WTC11 (cell line): ENCODE measurements at regions not wholly inside any gene's neighbourhood (a gene's known extent, or its start where the extent isn't known, plus 50 kb on each side); places are given as distances from the start of the nearest gene placed in this dataset.

Experiments used
- ATF3 ChIP-seq: sonication (generic); formaldehyde crosslinking; conservative IDR thresholded peaks from 2 replicates; pipeline ENCODE4 v1.8.1; 2022; ENCODE audit warnings: mild to moderate bottlenecking, missing genetic modification reagents
- CTCF ChIP-seq: fragments of 200-600 bp; IDR thresholded peaks from 2 replicates; pipeline ENCODE4 v1.8.0; 2022; ENCODE audit warnings: antibody characterized with exemption
- E2F1 ChIP-seq: sonication (generic); formaldehyde crosslinking; IDR thresholded peaks from 2 replicates; pipeline ENCODE4 v1.8.0; 2022; ENCODE audit warnings: mild to moderate bottlenecking, missing genetic modification reagents
- ELF4 ChIP-seq: sonication (generic); formaldehyde crosslinking; IDR thresholded peaks from 2 replicates; pipeline ENCODE4 v1.8.1; 2022; ENCODE audit warnings: low read depth, mild to moderate bottlenecking, moderate library complexity, missing genetic modification reagents
- GABPB1 ChIP-seq: sonication (generic); formaldehyde crosslinking; IDR thresholded peaks from 2 replicates; pipeline ENCODE4 v1.8.1; 2023; ENCODE audit warnings: mild to moderate bottlenecking, missing genetic modification reagents
- JUN ChIP-seq: sonication (generic); formaldehyde crosslinking; IDR thresholded peaks from 2 replicates; pipeline ENCODE4 v1.8.0; 2023; ENCODE audit warnings: mild to moderate bottlenecking, missing genetic modification reagents
- NR1H2 ChIP-seq: sonication (generic); formaldehyde crosslinking; IDR thresholded peaks from 2 replicates; pipeline ENCODE4 v1.9.0; 2021; ENCODE audit warnings: mild to moderate bottlenecking, moderate library complexity, missing genetic modification reagents
- NR2C2 ChIP-seq: sonication (generic); formaldehyde crosslinking; IDR thresholded peaks from 2 replicates; pipeline ENCODE4 v1.8.0; 2022; ENCODE audit warnings: mild to moderate bottlenecking, missing genetic modification reagents
- TF ChIP-seq, protein P1 (sequence below): sonication (generic); formaldehyde crosslinking; IDR thresholded peaks from 2 replicates; pipeline ENCODE4 v1.8.0; 2023; ENCODE audit warnings: missing genetic modification reagents, mild to moderate bottlenecking, borderline replicate concordance

DNA sequence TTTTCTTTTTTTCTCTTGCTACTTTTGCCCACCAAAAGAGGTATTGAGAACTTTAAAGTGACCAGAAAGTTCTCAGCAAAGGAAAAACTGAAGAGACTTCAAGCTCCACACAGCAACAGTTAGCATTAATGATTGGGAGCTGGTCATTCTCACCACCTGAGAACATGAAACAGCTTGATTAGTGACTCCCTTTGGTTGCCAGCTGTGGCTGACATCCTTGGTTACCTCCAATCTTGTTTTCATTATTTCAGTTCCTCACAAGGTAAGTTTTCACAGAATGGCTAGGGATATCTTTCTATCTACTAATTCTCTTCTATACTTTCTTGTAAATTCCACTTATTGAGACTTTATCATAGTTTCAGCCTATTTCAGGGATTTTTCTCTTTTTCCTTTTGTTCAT, 427.9 kb downstream of the QKI start:
- no peak for TF ChIP-seq E2F1 (CRISPR knock-in tag)
- no peak for TF ChIP-seq ELF4
- TF ChIP-seq ATF3 (CRISPR knock-in tag): no peak
- TF ChIP-seq NR2C2: no peak
- TF ChIP-seq GABPB1 (CRISPR knock-in tag): no peak
- no peak for TF ChIP-seq JUN (CRISPR knock-in tag)
- no peak for TF ChIP-seq CTCF
- TF ChIP-seq, protein P1, sequence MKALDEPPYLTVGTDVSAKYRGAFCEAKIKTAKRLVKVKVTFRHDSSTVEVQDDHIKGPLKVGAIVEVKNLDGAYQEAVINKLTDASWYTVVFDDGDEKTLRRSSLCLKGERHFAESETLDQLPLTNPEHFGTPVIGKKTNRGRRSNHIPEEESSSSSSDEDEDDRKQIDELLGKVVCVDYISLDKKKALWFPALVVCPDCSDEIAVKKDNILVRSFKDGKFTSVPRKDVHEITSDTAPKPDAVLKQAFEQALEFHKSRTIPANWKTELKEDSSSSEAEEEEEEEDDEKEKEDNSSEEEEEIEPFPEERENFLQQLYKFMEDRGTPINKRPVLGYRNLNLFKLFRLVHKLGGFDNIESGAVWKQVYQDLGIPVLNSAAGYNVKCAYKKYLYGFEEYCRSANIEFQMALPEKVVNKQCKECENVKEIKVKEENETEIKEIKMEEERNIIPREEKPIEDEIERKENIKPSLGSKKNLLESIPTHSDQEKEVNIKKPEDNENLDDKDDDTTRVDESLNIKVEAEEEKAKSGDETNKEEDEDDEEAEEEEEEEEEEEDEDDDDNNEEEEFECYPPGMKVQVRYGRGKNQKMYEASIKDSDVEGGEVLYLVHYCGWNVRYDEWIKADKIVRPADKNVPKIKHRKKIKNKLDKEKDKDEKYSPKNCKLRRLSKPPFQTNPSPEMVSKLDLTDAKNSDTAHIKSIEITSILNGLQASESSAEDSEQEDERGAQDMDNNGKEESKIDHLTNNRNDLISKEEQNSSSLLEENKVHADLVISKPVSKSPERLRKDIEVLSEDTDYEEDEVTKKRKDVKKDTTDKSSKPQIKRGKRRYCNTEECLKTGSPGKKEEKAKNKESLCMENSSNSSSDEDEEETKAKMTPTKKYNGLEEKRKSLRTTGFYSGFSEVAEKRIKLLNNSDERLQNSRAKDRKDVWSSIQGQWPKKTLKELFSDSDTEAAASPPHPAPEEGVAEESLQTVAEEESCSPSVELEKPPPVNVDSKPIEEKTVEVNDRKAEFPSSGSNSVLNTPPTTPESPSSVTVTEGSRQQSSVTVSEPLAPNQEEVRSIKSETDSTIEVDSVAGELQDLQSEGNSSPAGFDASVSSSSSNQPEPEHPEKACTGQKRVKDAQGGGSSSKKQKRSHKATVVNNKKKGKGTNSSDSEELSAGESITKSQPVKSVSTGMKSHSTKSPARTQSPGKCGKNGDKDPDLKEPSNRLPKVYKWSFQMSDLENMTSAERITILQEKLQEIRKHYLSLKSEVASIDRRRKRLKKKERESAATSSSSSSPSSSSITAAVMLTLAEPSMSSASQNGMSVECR (CRISPR knock-in tag): no peak
- no peak for TF ChIP-seq NR1H2 (CRISPR knock-in tag)
